WTC11 (cell line): ENCODE measurements at regions not wholly inside any gene's neighbourhood (a gene's known extent, or its start where the extent isn't known, plus 50 kb on each side); places are given as distances from the start of the nearest gene placed in this dataset.

Experiments used
- CREB1 ChIP-seq: sonication (generic); formaldehyde crosslinking; IDR thresholded peaks from 2 replicates; pipeline ENCODE4 v1.8.0; 2023; ENCODE audit warnings: mild to moderate bottlenecking, missing genetic modification reagents
- FOXK1 ChIP-seq: sonication (generic); formaldehyde crosslinking; IDR thresholded peaks from 2 replicates; pipeline ENCODE4 v1.8.0; 2022; ENCODE audit warnings: mild to moderate bottlenecking, moderate library complexity, missing genetic modification reagents
- MXD4 ChIP-seq: fragments of 250-450 bp; sonication (Bioruptor Pico); IDR thresholded peaks from 2 replicates; pipeline ENCODE4 v1.8.0; 2021; ENCODE audit warnings: mild to moderate bottlenecking, moderate library complexity, borderline replicate concordance
- SP1 ChIP-seq: sonication (generic); formaldehyde crosslinking; conservative IDR thresholded peaks from 2 replicates; pipeline ENCODE4 v1.8.1; 2022; ENCODE audit warnings: missing genetic modification reagents
- TCF7 ChIP-seq: sonication (generic); formaldehyde crosslinking; IDR thresholded peaks from 2 replicates; pipeline ENCODE4 v1.8.0; 2022; ENCODE audit warnings: mild to moderate bottlenecking, low read depth, missing genetic modification reagents, moderate library complexity
- TF ChIP-seq, protein P1 (sequence below): fragments of 200-600 bp; IDR thresholded peaks from 2 replicates; pipeline ENCODE4 v1.8.0; 2022; ENCODE audit warnings: antibody characterized with exemption
- TF ChIP-seq, protein P2 (sequence below): sonication (generic); formaldehyde crosslinking; IDR thresholded peaks from 2 replicates; pipeline ENCODE4 v1.8.1; 2023; ENCODE audit warnings: mild to moderate bottlenecking, missing genetic modification reagents, moderate library complexity
- TF ChIP-seq, protein P3 (sequence below): sonication (generic); formaldehyde crosslinking; IDR thresholded peaks from 2 replicates; pipeline ENCODE4 v1.8.0; 2023; ENCODE audit warnings: missing genetic modification reagents, mild to moderate bottlenecking, borderline replicate concordance
- TF ChIP-seq, protein P4 (sequence below): sonication (generic); formaldehyde crosslinking; IDR thresholded peaks from 2 replicates; pipeline ENCODE4 v1.8.0; 2022; ENCODE audit warnings: missing genetic modification reagents
- TF ChIP-seq, protein P5 (sequence below): sonication (generic); formaldehyde crosslinking; IDR thresholded peaks from 2 replicates; pipeline ENCODE4 v1.8.1; 2022; ENCODE audit warnings: low read depth, mild to moderate bottlenecking, moderate library complexity, missing genetic modification reagents, borderline replicate concordance
- TF ChIP-seq, protein P6 (sequence below): fragments of 250-450 bp; sonication (Bioruptor Pico); conservative IDR thresholded peaks from 2 replicates; pipeline ENCODE4 v1.9.0; 2021; ENCODE audit warnings: mild to moderate bottlenecking

DNA sequence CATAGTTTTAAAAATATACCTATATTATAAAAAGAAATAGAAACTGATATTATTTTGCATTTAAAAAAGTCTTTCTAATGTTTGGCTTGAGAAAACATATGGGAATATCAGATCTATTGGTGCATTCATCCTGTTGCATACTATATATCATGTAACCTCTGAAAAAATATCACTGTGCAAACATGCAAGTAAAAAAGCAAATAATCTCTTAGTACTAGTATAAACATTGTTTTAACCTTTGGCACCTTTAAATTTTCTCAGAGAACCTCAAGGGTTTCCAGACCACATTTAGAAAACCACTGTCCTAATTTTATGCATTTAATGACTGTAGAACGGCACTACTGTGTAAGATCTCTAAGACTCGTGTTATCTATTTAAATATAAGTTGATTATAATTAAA, 416.8 kb downstream of the LRFN5 start:
- TF ChIP-seq, protein P1, sequence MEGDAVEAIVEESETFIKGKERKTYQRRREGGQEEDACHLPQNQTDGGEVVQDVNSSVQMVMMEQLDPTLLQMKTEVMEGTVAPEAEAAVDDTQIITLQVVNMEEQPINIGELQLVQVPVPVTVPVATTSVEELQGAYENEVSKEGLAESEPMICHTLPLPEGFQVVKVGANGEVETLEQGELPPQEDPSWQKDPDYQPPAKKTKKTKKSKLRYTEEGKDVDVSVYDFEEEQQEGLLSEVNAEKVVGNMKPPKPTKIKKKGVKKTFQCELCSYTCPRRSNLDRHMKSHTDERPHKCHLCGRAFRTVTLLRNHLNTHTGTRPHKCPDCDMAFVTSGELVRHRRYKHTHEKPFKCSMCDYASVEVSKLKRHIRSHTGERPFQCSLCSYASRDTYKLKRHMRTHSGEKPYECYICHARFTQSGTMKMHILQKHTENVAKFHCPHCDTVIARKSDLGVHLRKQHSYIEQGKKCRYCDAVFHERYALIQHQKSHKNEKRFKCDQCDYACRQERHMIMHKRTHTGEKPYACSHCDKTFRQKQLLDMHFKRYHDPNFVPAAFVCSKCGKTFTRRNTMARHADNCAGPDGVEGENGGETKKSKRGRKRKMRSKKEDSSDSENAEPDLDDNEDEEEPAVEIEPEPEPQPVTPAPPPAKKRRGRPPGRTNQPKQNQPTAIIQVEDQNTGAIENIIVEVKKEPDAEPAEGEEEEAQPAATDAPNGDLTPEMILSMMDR = no peak
- TF ChIP-seq, protein P2, sequence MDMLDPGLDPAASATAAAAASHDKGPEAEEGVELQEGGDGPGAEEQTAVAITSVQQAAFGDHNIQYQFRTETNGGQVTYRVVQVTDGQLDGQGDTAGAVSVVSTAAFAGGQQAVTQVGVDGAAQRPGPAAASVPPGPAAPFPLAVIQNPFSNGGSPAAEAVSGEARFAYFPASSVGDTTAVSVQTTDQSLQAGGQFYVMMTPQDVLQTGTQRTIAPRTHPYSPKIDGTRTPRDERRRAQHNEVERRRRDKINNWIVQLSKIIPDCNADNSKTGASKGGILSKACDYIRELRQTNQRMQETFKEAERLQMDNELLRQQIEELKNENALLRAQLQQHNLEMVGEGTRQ = no peak
- TF ChIP-seq SP1 (CRISPR knock-in tag) = no peak
- TF ChIP-seq, protein P3, sequence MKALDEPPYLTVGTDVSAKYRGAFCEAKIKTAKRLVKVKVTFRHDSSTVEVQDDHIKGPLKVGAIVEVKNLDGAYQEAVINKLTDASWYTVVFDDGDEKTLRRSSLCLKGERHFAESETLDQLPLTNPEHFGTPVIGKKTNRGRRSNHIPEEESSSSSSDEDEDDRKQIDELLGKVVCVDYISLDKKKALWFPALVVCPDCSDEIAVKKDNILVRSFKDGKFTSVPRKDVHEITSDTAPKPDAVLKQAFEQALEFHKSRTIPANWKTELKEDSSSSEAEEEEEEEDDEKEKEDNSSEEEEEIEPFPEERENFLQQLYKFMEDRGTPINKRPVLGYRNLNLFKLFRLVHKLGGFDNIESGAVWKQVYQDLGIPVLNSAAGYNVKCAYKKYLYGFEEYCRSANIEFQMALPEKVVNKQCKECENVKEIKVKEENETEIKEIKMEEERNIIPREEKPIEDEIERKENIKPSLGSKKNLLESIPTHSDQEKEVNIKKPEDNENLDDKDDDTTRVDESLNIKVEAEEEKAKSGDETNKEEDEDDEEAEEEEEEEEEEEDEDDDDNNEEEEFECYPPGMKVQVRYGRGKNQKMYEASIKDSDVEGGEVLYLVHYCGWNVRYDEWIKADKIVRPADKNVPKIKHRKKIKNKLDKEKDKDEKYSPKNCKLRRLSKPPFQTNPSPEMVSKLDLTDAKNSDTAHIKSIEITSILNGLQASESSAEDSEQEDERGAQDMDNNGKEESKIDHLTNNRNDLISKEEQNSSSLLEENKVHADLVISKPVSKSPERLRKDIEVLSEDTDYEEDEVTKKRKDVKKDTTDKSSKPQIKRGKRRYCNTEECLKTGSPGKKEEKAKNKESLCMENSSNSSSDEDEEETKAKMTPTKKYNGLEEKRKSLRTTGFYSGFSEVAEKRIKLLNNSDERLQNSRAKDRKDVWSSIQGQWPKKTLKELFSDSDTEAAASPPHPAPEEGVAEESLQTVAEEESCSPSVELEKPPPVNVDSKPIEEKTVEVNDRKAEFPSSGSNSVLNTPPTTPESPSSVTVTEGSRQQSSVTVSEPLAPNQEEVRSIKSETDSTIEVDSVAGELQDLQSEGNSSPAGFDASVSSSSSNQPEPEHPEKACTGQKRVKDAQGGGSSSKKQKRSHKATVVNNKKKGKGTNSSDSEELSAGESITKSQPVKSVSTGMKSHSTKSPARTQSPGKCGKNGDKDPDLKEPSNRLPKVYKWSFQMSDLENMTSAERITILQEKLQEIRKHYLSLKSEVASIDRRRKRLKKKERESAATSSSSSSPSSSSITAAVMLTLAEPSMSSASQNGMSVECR (CRISPR knock-in tag) = no peak
- no peak for TF ChIP-seq MXD4 (CRISPR knock-in tag)
- TF ChIP-seq CREB1 = no peak
- TF ChIP-seq FOXK1 (CRISPR knock-in tag) = no peak
- TF ChIP-seq, protein P4, sequence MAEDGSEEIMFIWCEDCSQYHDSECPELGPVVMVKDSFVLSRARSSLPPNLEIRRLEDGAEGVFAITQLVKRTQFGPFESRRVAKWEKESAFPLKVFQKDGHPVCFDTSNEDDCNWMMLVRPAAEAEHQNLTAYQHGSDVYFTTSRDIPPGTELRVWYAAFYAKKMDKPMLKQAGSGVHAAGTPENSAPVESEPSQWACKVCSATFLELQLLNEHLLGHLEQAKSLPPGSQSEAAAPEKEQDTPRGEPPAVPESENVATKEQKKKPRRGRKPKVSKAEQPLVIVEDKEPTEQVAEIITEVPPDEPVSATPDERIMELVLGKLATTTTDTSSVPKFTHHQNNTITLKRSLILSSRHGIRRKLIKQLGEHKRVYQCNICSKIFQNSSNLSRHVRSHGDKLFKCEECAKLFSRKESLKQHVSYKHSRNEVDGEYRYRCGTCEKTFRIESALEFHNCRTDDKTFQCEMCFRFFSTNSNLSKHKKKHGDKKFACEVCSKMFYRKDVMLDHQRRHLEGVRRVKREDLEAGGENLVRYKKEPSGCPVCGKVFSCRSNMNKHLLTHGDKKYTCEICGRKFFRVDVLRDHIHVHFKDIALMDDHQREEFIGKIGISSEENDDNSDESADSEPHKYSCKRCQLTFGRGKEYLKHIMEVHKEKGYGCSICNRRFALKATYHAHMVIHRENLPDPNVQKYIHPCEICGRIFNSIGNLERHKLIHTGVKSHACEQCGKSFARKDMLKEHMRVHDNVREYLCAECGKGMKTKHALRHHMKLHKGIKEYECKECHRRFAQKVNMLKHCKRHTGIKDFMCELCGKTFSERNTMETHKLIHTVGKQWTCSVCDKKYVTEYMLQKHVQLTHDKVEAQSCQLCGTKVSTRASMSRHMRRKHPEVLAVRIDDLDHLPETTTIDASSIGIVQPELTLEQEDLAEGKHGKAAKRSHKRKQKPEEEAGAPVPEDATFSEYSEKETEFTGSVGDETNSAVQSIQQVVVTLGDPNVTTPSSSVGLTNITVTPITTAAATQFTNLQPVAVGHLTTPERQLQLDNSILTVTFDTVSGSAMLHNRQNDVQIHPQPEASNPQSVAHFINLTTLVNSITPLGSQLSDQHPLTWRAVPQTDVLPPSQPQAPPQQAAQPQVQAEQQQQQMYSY (CRISPR knock-in tag) = no peak
- TF ChIP-seq, protein P5, sequence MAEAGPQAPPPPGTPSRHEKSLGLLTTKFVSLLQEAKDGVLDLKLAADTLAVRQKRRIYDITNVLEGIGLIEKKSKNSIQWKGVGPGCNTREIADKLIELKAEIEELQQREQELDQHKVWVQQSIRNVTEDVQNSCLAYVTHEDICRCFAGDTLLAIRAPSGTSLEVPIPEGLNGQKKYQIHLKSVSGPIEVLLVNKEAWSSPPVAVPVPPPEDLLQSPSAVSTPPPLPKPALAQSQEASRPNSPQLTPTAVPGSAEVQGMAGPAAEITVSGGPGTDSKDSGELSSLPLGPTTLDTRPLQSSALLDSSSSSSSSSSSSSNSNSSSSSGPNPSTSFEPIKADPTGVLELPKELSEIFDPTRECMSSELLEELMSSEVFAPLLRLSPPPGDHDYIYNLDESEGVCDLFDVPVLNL (CRISPR knock-in tag) = no peak
- TF ChIP-seq, protein P6, sequence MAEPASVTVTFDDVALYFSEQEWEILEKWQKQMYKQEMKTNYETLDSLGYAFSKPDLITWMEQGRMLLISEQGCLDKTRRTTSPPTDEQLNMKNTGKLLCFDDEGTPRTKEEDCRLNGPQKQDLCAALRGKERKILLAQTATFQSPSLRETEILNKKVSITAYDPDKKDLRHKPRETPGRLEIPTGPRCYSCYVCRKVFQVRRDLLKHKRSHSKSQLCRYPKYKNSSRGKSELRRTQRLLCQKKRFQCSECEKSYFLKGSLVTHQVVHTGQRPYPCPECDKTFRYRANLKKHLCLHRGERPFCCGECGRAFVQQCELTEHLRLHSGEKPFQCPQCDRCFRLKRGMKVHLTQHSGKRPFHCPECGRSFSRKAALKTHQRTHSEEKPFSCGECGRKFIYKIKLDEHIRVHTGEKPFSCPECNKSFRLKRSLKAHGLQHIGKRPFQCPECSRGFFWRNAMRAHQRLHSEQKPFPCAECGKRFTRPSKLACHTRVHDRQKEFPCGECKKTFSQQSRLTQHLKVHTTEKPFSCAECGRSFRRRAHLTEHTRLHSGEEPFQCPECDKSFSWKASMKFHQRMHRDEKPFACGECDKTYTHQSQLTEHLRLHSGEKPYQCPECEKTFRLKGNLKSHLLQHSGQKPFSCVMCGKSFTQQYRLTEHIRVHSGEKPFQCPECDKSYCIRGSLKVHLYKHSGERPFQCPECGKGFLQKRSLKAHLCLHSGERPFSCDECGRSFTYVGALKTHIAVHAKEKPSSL (CRISPR knock-in tag) = no peak
- TF ChIP-seq TCF7 = no peak
